Breast epithelium (tissue), 3 donors: ENCODE measurements at regions not wholly inside any gene's neighbourhood (a gene's known extent, or its start where the extent isn't known, plus 50 kb on each side); places are given as distances from the start of the nearest gene placed in this dataset.
"Not testable (repeated sequence)": the region's sequence is repeated elsewhere in the genome, so short reads cannot be mapped to it uniquely, and the experiment has no call there.

ENCODE experiments used
- CTCF ChIP-seq, 3 donors: fragments of 450-650 bp; IDR thresholded peaks; one replicate each; pipeline ENCODE4 v1.5.1; 2016 to 2017; ENCODE audit warnings: antibody characterized with exemption in 3 of 3, mild to moderate bottlenecking in 3 of 3, moderate library complexity in 3 of 3
- POLR2AphosphoS5 ChIP-seq, 3 donors: sonication (generic); formaldehyde crosslinking; IDR thresholded peaks; one replicate each; pipeline ENCODE4 v1.6.1; 2017; ENCODE audit warnings: antibody characterized with exemption in 3 of 3

DNA sequence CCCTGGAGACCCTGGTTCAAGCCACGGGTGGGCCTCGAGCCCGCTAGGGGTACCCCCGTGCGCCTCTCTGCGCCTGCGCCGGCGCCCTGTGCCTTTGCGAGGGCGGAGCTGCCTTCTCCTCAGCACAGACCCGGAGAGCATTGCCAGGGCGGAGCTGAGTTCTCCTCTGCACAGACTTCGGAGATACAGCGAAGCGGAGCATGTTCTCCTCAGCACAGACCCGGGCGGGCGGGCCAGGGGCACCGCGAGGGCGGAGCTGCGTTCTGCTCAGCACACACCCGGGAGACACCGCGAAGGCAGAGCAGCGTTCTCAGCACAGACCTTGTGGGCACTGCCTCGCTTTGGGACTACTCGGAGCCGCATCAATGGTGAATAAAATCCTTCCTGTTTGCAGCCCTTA is 753.0 kb downstream of the SPATA31A1 start:
- TF ChIP-seq POLR2AphosphoS5, CTCF (IDR thresholded peaks at IDR 0.05): not testable (repeated sequence)
